GM19397 (cell line): ENCODE measurements at regions not wholly inside any gene's neighbourhood (a gene's known extent, or its start where the extent isn't known, plus 50 kb on each side); places are given as distances from the start of the nearest gene placed in this dataset.
"Not testable (repeated sequence)": the region's sequence is repeated elsewhere in the genome, so short reads cannot be mapped to it uniquely, and the experiment has no call there.

Experiments
- ATAC-seq: cut with Tn5 transposase; IDR thresholded peaks from one replicate; pipeline ENCODE4 v1.9.1; 2021; ENCODE audit warnings: mild to moderate bottlenecking, moderate library complexity; ENCODE audit not compliant: unreplicated experiment

GRCh38 chr10:95137990-95138625 is 55.9 kb upstream of the ACSM6 start:
- not testable (repeated sequence) for ATAC-seq

GRCh38 chr10:95134490-95134889 is 59.5 kb upstream of the ACSM6 start:
- ATAC-seq: no peak

- no peak for ATAC-seq
Observed at GRCh38 chr10:95133997-95134396, 60.0 kb upstream of the ACSM6 start.

GRCh38 chr10:95133016-95133752 is 60.9 kb upstream of the ACSM6 start:
- ATAC-seq: peak; percentile 68

GRCh38 chr10:95130429-95130828 is 61.1 kb upstream of the CYP2C8 start:
- ATAC-seq: not testable (repeated sequence)

GRCh38 chr10:95125582-95125981 is 56.3 kb upstream of the CYP2C8 start:
- ATAC-seq: no peak

- ATAC-seq: no peak
Observed at GRCh38 chr10:95122736-95123135, 53.4 kb upstream of the CYP2C8 start.

- ATAC-seq: no peak
Observed at GRCh38 chr10:95121904-95122303, 52.6 kb upstream of the CYP2C8 start.
